ENCODE measurements at regions not wholly inside any gene's neighbourhood (a gene's known extent, or its start where the extent isn't known, plus 50 kb on each side); places are given as distances from the start of the nearest gene placed in this dataset.

GRCh38 chr3:176554791-176555654 is 642.3 kb downstream of the TBL1XR1 start:
- Histone ChIP-seq H3K4me1 (no peaks in the 10 kb centered on the region), H3K36me3 (no peaks in the 10 kb centered on the region), H3K27ac (no peak overlapping the region), H3K27me3 (no peaks in the 10 kb centered on the region), H3K4me3 (no peak overlapping the region), H3K9me3 (no peaks in the 10 kb centered on the region)
- intact Hi-C loops (cut with DNase I; ENCODE audit: low total_unique reads), result no loop called here
- DNase-seq, result no peak
- no peak for TF ChIP-seq CTCF (IDR thresholded peaks at IDR 0.05)

GRCh38 chr3:176554264-176554663 is 643.0 kb downstream of the TBL1XR1 start:
- DNase-seq, result no peak
- Histone ChIP-seq H3K27ac (no peak overlapping the region), H3K27me3 (no peaks in the 10 kb centered on the region), H3K4me3 (no peak overlapping the region), H3K36me3 (no peaks in the 10 kb centered on the region), H3K9me3 (no peaks in the 10 kb centered on the region), H3K4me1 (no peaks in the 10 kb centered on the region)
- intact Hi-C loops (cut with DNase I; ENCODE audit: low total_unique reads), result no loop called here
- no peak for TF ChIP-seq CTCF (IDR thresholded peaks at IDR 0.05)

DNA sequence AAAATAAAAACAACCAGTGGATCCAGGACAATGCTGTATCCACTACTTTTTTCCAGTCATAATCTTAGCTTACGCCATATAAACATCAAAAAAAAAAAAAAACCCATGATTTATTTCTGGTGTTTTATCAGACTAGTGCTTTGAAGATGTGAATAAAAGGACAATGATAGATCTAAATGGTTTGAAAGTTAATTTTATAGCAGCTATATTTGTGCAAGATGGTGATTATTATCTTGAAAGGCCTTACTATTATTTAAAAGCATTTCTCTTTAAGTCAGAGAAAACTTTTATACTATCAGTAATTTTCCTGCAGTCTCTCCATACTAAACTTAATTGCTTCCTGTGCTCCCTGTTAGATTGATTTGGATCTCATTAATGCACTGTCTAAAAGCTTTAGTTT is 670.3 kb downstream of the TBL1XR1 start:
- no peak for DNase-seq
- TF ChIP-seq CTCF (IDR thresholded peaks at IDR 0.05), result no peak
- H3K9me3 ChIP-seq, result peaks cover 0 to 11% (median 5%) of the 10 kb centered on the region in 3 donors
- no peaks in the 10 kb centered on the region for H3K36me3 ChIP-seq
- H3K4me1 ChIP-seq, result no peaks in the 10 kb centered on the region
- H3K4me3 ChIP-seq, result no peak overlapping the region
- no peak overlapping the region for H3K27ac ChIP-seq
- no peaks in the 10 kb centered on the region for H3K27me3 ChIP-seq
- intact Hi-C loops (cut with DNase I; ENCODE audit: low total_unique reads), result no loop called here

DNA sequence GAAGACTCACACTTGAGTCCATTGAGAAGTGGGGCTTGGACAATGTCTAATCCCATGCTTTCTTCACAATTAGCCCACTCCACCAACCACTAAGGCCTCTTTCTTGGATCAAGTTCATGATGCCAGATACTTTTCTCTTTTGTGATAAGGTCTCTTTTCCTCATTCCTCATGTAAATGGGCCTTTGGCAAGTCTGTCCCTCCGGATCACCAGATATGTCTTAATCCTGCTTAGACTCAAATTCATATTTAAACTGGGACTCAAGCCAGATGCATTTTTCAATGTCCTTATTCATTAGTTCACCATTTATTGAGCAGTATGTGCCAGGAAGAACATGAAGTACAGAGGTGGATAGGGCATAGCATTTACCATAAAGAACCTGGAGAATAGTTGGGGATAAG is 671.1 kb downstream of the TBL1XR1 start:
- Histone ChIP-seq H3K4me1 (no peaks in the 10 kb centered on the region), H3K4me3 (no peak overlapping the region), H3K36me3 (no peaks in the 10 kb centered on the region), H3K27ac (no peak overlapping the region), H3K9me3 (peaks cover 0 to 11% (median 5%) of the 10 kb centered on the region in 3 donors), H3K27me3 (no peaks in the 10 kb centered on the region)
- intact Hi-C loops (cut with DNase I; ENCODE audit: low total_unique reads), result no loop called here
- TF ChIP-seq CTCF (IDR thresholded peaks at IDR 0.05), result no peak
- DNase-seq, result no peak

DNA sequence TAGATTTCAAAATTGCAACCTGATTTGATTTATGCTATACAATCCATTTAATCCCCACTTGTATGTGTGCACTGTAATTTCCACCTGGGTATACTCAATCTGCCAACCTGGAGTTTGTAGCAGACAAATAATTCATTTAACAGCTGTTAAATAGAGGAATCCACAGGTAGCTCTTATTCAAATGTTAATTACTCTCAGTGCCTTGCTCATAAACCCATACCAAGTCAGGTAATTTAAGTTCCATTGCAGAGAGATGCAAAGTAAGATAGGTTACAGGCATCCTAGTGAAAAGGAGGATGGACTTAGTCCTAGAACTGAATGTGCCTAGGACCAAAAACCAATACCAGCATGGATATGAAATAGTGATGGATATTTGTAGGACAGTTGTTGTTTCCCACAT is 674.2 kb downstream of the TBL1XR1 start:
- Histone ChIP-seq H3K27me3 (no peaks in the 10 kb centered on the region), H3K36me3 (no peaks in the 10 kb centered on the region), H3K27ac (no peak overlapping the region), H3K9me3 (no peaks in the 10 kb centered on the region), H3K4me1 (no peaks in the 10 kb centered on the region), H3K4me3 (no peak overlapping the region)
- DNase-seq, result no peak
- intact Hi-C loops (cut with DNase I; ENCODE audit: low total_unique reads), result no loop called here
- TF ChIP-seq CTCF (IDR thresholded peaks at IDR 0.05), result no peak
